ENCODE measurements at regions not wholly inside any gene's neighbourhood (a gene's known extent, or its start where the extent isn't known, plus 50 kb on each side); places are given as distances from the start of the nearest gene placed in this dataset.

DNA sequence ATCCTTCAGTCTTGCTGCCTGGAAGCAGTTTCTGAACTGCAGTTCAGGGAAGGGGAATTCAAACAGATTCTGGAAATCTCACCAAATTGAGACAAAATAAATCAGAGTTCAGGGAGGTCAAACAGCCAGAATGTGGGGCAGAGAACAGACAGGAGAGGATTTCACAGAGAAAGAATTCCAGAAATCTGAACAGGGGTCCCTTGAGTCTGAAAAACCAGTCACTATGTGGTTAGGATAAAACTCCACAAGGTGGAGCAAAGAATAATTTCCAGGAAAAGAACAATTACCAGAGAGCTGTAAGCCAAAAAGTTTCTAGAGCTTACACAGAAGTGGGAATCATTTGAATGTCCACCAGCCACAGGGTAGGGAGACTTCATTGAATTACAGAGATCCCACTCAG is 84.7 kb downstream of the URB2 start:
- Histone ChIP-seq H3K4me1 (no peaks in the 10 kb centered on the region), H3K36me3 (no peaks in the 10 kb centered on the region), H3K27me3 (no peaks in the 10 kb centered on the region), H3K4me3 (no peak overlapping the region), H4K20me1 (no peaks in the 10 kb centered on the region), H3K9me3 (peaks cover 36% of the 10 kb centered on the region), H3K9ac (no peak overlapping the region), H3K27ac (no peak overlapping the region), H3K4me2 (no peak overlapping the region)
- no peak for TF ChIP-seq Cebpa-rat (IDR thresholded peaks at IDR 0.05)

DNA sequence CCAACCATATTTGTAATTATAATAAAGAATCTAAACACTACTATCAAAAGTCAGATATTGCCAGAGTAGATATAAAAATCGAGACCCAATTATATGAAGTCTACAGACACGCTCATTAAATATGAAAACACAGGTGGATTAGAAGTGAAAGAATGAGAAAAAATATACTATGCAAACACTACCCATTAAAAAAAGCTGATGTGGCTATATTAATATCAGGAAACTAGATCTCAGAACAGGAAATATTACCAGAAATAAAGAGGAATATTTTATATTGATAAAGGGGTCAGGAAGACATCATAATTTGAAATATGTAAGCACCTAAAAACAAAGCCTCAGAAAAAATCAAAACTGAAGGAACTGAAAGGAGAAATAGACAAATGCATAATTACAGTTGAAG is 88.3 kb downstream of the URB2 start:
- no peaks in the 10 kb centered on the region for H3K4me1 ChIP-seq
- H3K4me2 ChIP-seq = no peak overlapping the region
- no peak overlapping the region for H3K4me3 ChIP-seq
- no peaks in the 10 kb centered on the region for H3K27me3 ChIP-seq
- no peak overlapping the region for H3K27ac ChIP-seq
- no peak overlapping the region for H3K9ac ChIP-seq
- no peaks in the 10 kb centered on the region for H4K20me1 ChIP-seq
- no peaks in the 10 kb centered on the region for H3K36me3 ChIP-seq
- peaks cover 12% of the 10 kb centered on the region for H3K9me3 ChIP-seq
- no peak for TF ChIP-seq Cebpa-rat (IDR thresholded peaks at IDR 0.05)

GRCh38 chr1:229714964-229715603 is 89.0 kb downstream of the URB2 start:
- no peaks in the 10 kb centered on the region for H3K4me1 ChIP-seq
- no peak overlapping the region for H3K27ac ChIP-seq
- H3K36me3 ChIP-seq = no peaks in the 10 kb centered on the region
- H3K9ac ChIP-seq = no peak overlapping the region
- peaks cover 20% of the 10 kb centered on the region for H3K9me3 ChIP-seq
- no peak overlapping the region for H3K4me3 ChIP-seq
- H4K20me1 ChIP-seq = no peaks in the 10 kb centered on the region
- no peak for TF ChIP-seq Cebpa-rat (IDR thresholded peaks at IDR 0.05)
- H3K27me3 ChIP-seq = no peaks in the 10 kb centered on the region
- no peak overlapping the region for H3K4me2 ChIP-seq

DNA sequence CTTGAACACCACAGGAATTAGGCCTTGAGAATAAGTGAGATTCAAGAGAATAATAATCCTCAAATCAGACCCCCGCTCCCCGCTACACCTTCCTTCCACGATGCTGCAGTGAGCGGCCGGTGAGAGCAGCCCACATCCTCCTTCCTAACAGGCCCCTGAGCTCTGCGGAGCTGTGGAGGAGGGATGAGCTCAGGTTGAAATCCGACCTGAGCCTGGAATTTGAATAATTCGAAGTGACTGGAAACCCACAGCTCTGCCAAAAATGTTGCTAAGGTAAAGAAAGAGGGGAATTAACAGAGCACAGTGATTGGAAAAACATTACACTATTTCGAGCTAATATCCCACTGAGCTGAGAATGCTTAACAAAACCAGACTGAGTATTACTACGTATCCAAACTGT is 90.0 kb downstream of the URB2 start:
- H3K4me2 ChIP-seq = no peak overlapping the region
- no peak for TF ChIP-seq Cebpa-rat (IDR thresholded peaks at IDR 0.05)
- no peaks in the 10 kb centered on the region for H3K36me3 ChIP-seq

GRCh38 chr1:229716704-229717103 is 90.7 kb downstream of the URB2 start:
- H4K20me1 ChIP-seq = no peaks in the 10 kb centered on the region

More for the DNA sequence above, 90.0 kb downstream of the URB2 start:
- peaks cover 26% of the 10 kb centered on the region for H3K9me3 ChIP-seq
- H3K27me3 ChIP-seq = no peaks in the 10 kb centered on the region
- no peak overlapping the region for H3K27ac ChIP-seq
- no peaks in the 10 kb centered on the region for H3K4me1 ChIP-seq
- H3K4me3 ChIP-seq = no peak overlapping the region
- H3K9ac ChIP-seq = no peak overlapping the region
- no peaks in the 10 kb centered on the region for H4K20me1 ChIP-seq

DNA sequence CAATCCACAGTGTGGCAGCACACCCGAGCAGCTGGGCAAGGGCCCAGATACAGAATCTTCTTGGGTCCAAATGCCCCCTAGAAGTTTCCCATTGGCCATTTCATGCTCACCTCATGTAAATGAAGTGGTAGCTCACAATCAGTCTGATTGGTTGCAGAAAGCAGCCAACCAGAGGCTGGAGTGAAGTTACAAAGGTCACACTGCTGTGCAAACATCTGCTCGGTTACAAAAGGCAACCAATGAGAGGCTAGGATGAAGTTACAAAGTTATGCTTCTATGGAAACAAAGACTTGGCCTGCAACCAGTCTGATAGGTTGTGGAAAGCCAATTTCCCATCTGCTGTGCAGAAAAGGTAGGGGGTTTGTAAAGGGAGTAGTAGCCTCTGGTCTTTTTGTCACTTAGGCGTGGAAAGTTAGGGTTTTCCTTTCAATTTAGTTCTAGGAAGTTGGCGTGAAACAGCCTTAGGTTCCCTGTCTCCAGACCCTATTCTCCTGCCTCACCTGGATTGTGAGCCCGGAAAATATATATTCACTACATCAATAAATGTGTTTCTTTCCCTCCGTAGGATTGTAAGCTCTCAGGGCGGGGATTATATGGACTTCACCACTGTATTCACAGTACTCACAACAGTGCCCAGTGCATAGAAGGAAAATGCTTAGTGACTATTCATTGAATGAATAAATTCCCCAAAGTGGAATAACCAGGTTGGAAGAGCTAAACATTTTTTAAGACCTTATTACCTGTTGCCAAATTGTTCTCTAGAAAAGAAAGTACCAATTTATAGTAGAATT is 91.9 kb downstream of the URB2 start:
- Histone ChIP-seq H3K9me3 (peaks cover 44% of the 10 kb centered on the region), H4K20me1 (no peaks in the 10 kb centered on the region), H3K36me3 (no peaks in the 10 kb centered on the region), H3K4me2 (no peak overlapping the region), H3K9ac (no peak overlapping the region), H3K27me3 (no peaks in the 10 kb centered on the region), H3K4me3 (no peak overlapping the region), H3K4me1 (no peaks in the 10 kb centered on the region), H3K27ac (no peak overlapping the region)
- no peak for TF ChIP-seq Cebpa-rat (IDR thresholded peaks at IDR 0.05)

More at GRCh38 chr1:229716704-229717103, 90.7 kb downstream of the URB2 start:
- peaks cover 33% of the 10 kb centered on the region for H3K9me3 ChIP-seq
- no peaks in the 10 kb centered on the region for H3K36me3 ChIP-seq
- no peaks in the 10 kb centered on the region for H3K27me3 ChIP-seq
- no peak overlapping the region for H3K4me3 ChIP-seq
- H3K9ac ChIP-seq = no peak overlapping the region
- no peak for TF ChIP-seq Cebpa-rat (IDR thresholded peaks at IDR 0.05)
- no peaks in the 10 kb centered on the region for H3K4me1 ChIP-seq
- H3K4me2 ChIP-seq = no peak overlapping the region
- no peak overlapping the region for H3K27ac ChIP-seq

DNA sequence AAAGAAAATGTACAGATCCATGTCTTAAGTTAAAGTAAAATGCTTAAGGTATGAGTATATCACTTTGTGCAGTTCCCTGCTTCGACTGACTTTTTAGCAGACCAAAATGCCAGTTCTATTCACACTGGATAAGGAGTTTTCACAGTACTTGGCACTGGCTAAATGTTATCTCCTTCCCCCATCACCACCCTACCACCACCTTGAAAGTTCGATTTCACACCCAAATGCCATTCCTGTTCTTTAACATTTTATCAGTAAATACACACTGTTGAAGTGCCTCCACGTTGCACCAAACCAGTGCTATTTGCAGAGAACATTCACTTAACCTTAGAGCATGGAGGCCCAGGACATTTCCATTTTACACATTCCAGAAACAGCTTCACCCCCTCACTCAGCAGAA is 100.0 kb downstream of the URB2 start:
- H3K4me2 ChIP-seq = no peak overlapping the region
- no peaks in the 10 kb centered on the region for H3K27me3 ChIP-seq
- no peak overlapping the region for H3K9ac ChIP-seq
- no peak overlapping the region for H3K27ac ChIP-seq
- H3K9me3 ChIP-seq = peaks cover 22% of the 10 kb centered on the region
- H3K4me1 ChIP-seq = peaks cover 6% of the 10 kb centered on the region
- no peaks in the 10 kb centered on the region for H4K20me1 ChIP-seq
- H3K36me3 ChIP-seq = no peaks in the 10 kb centered on the region
- TF ChIP-seq Cebpa-rat (IDR thresholded peaks at IDR 0.05) = no peak
- H3K4me3 ChIP-seq = no peak overlapping the region

GRCh38 chr1:229729916-229730315 is 103.9 kb downstream of the URB2 start:
- no peak overlapping the region for H3K4me3 ChIP-seq
- no peak overlapping the region for H3K27ac ChIP-seq
- H3K4me1 ChIP-seq = peaks cover 6% of the 10 kb centered on the region
- H4K20me1 ChIP-seq = no peaks in the 10 kb centered on the region
- H3K9ac ChIP-seq = no peak overlapping the region
- H3K27me3 ChIP-seq = no peaks in the 10 kb centered on the region
- no peak overlapping the region for H3K4me2 ChIP-seq
- no peaks in the 10 kb centered on the region for H3K36me3 ChIP-seq
- no peak for TF ChIP-seq Cebpa-rat (IDR thresholded peaks at IDR 0.05)
- peaks cover 11% of the 10 kb centered on the region for H3K9me3 ChIP-seq

GRCh38 chr1:229730573-229730972 is 104.5 kb downstream of the URB2 start:
- no peak overlapping the region for H3K4me2 ChIP-seq

DNA sequence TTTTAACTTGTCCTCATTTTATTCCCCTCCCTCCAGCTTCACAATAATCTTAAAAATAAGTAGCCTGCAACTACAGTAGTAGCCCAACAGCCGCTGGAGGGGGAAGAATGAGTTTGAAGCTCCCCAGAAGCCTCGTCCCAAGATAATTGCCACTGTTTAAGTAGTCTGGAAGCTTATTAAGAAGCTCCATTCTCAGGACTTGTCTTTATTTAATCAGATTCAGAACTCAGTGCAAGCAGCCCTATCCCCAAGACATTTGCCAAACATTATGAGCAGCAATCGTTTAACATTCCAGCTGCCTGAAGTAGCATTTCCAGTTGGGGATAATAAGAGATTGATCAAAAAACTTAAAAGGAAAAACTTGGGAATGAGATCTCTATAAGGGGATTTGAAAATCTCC is 106.0 kb downstream of the URB2 start:
- TF ChIP-seq Cebpa-rat (IDR thresholded peaks at IDR 0.05) = no peak
- Histone ChIP-seq H3K27me3 (no peaks in the 10 kb centered on the region), H3K9ac (no peak overlapping the region), H3K27ac (no peak overlapping the region), H3K4me2 (no peak overlapping the region), H3K9me3 (peaks cover 29% of the 10 kb centered on the region), H3K4me3 (no peak overlapping the region), H4K20me1 (no peaks in the 10 kb centered on the region), H3K36me3 (no peaks in the 10 kb centered on the region), H3K4me1 (peaks cover 6% of the 10 kb centered on the region)

More at GRCh38 chr1:229730573-229730972, 104.5 kb downstream of the URB2 start:
- Histone ChIP-seq H3K9ac (no peak overlapping the region), H4K20me1 (no peaks in the 10 kb centered on the region), H3K36me3 (no peaks in the 10 kb centered on the region), H3K4me3 (no peak overlapping the region), H3K4me1 (peaks cover 6% of the 10 kb centered on the region), H3K27me3 (no peaks in the 10 kb centered on the region), H3K9me3 (peaks cover 14% of the 10 kb centered on the region), H3K27ac (no peak overlapping the region)
- no peak for TF ChIP-seq Cebpa-rat (IDR thresholded peaks at IDR 0.05)

All from BLaER1 (cell line).